H9 (cell line): ENCODE measurements at regions not wholly inside any gene's neighbourhood (a gene's known extent, or its start where the extent isn't known, plus 50 kb on each side); places are given as distances from the start of the nearest gene placed in this dataset.

ENCODE experiments used
- DNase-seq: peaks from one replicate; pipeline ENCODE4 v3.0.0-alpha.2; 2017
- H2AFZ ChIP-seq: one replicate; pipeline ENCODE4 v1.6.1; 2013; ENCODE audit warnings: mild to moderate bottlenecking, low read length, control low read depth, moderate library complexity
- H2AK5ac ChIP-seq: 2 replicates; pipeline ENCODE4 v1.6.1; 2013; ENCODE audit warnings: low read length, control low read depth, mixed read lengths; ENCODE audit not compliant: insufficient read length
- H2BK120ac ChIP-seq: one replicate; pipeline ENCODE4 v1.6.1; 2013; ENCODE audit warnings: low read depth, mild to moderate bottlenecking, low read length, control low read depth, inconsistent platforms; ENCODE audit not compliant: poor library complexity, severe bottlenecking
- H2BK12ac ChIP-seq: 2 replicates; pipeline ENCODE4 v1.6.1; 2013; ENCODE audit warnings: low read length, control low read depth, mixed read lengths, low read depth; ENCODE audit not compliant: insufficient read length
- H2BK15ac ChIP-seq: 2 replicates; pipeline ENCODE4 v1.6.1; 2013; ENCODE audit warnings: low read depth, low read length, control low read depth
- H2BK20ac ChIP-seq: one replicate; pipeline ENCODE4 v1.6.1; 2013; ENCODE audit warnings: low read depth, mild to moderate bottlenecking, low read length, control low read depth, inconsistent platforms; ENCODE audit not compliant: poor library complexity, severe bottlenecking
- H2BK5ac ChIP-seq: 2 replicates; pipeline ENCODE4 v1.6.1; 2013; ENCODE audit warnings: low read length, control low read depth, mixed read lengths; ENCODE audit not compliant: insufficient read length
- H3K14ac ChIP-seq: 2 replicates; pipeline ENCODE4 v1.6.1; 2013; ENCODE audit warnings: low read length, control low read depth; ENCODE audit not compliant: insufficient read depth
- H3K18ac ChIP-seq: 2 replicates; pipeline ENCODE4 v1.6.1; 2013; ENCODE audit warnings: low read depth, mild to moderate bottlenecking, mixed read lengths, low read length, control low read depth; ENCODE audit not compliant: insufficient read length
- H3K23ac ChIP-seq: 2 replicates; pipeline ENCODE4 v1.6.1; 2013; ENCODE audit warnings: low read length, control low read depth, mixed read lengths, low read depth; ENCODE audit not compliant: insufficient read length
- H3K23me2 ChIP-seq: 2 replicates; pipeline ENCODE4 v1.6.1; 2013; ENCODE audit warnings: low read depth, mild to moderate bottlenecking, mixed read lengths, low read length, control low read depth; ENCODE audit not compliant: insufficient read length, poor library complexity, severe bottlenecking
- H3K27ac ChIP-seq: 2 replicates; pipeline ENCODE4 v1.5.1; 2013; ENCODE audit warnings: low read length, control low read depth, mixed read lengths, low read depth; ENCODE audit not compliant: insufficient read length
- H3K27me3 ChIP-seq: 2 replicates; pipeline ENCODE4 v1.6.1; 2013; ENCODE audit warnings: low read length, control low read depth, inconsistent platforms; ENCODE audit not compliant: insufficient read depth
- H3K4ac ChIP-seq: 2 replicates; pipeline ENCODE4 v1.6.1; 2013; ENCODE audit warnings: low read depth, mild to moderate bottlenecking, control low read depth, inconsistent platforms, low read length, moderate library complexity
- H3K4me1 ChIP-seq: 2 replicates; pipeline ENCODE4 v1.6.1; 2013; ENCODE audit warnings: low read length, control low read depth, inconsistent platforms; ENCODE audit not compliant: insufficient read depth
- H3K4me2 ChIP-seq: 2 replicates; pipeline ENCODE4 v1.6.1; 2013; ENCODE audit warnings: low read length, control low read depth, mixed read lengths; ENCODE audit not compliant: insufficient read length, insufficient read depth
- H3K56ac ChIP-seq: 2 replicates; pipeline ENCODE4 v1.6.1; 2013; ENCODE audit warnings: low read depth, mild to moderate bottlenecking, mixed read lengths, low read length, control low read depth; ENCODE audit not compliant: insufficient read length
- H3K79me1 ChIP-seq: 2 replicates; pipeline ENCODE4 v1.6.1; 2013; ENCODE audit warnings: low read depth, mild to moderate bottlenecking, moderate library complexity, low read length, control low read depth, inconsistent platforms; ENCODE audit not compliant: insufficient read depth, poor library complexity, severe bottlenecking
- H3K79me2 ChIP-seq: 2 replicates; pipeline ENCODE4 v1.6.1; 2013; ENCODE audit warnings: low read length, control low read depth, inconsistent platforms; ENCODE audit not compliant: insufficient read depth
- H3K9ac ChIP-seq: 2 replicates; pipeline ENCODE4 v1.6.1; 2013; ENCODE audit warnings: low read length, control low read depth, mixed read lengths; ENCODE audit not compliant: insufficient read length; ENCODE audit errors: extremely low read depth
- H3K9me3 ChIP-seq: one replicate; pipeline ENCODE4 v1.6.1; 2013; ENCODE audit warnings: low read depth, low read length, inconsistent platforms; ENCODE audit not compliant: control insufficient read depth
- H3T11ph ChIP-seq: one replicate; pipeline ENCODE4 v1.6.1; 2013; ENCODE audit warnings: mild to moderate bottlenecking, low read length, control low read depth, inconsistent platforms
- H4K20me1 ChIP-seq: one replicate; pipeline ENCODE4 v1.6.1; 2013; ENCODE audit not compliant: control insufficient read depth, insufficient read length, insufficient read depth
- H4K5ac ChIP-seq: 2 replicates; pipeline ENCODE4 v1.6.1; 2013; ENCODE audit warnings: low read depth, mild to moderate bottlenecking, mixed read lengths, low read length, control low read depth; ENCODE audit not compliant: insufficient read length
- H4K8ac ChIP-seq: replicated peaks from 2 replicates; pipeline ENCODE4 v1.6.1; 2013; ENCODE audit warnings: low read length, control low read depth, mixed read lengths, low read depth; ENCODE audit not compliant: insufficient read length
- H4K91ac ChIP-seq: 2 replicates; pipeline ENCODE4 v1.6.1; 2013; ENCODE audit warnings: low read depth, mild to moderate bottlenecking, moderate library complexity, mixed read lengths, low read length, control low read depth; ENCODE audit not compliant: insufficient read length
- H3K27ac Mint-ChIP-seq, 3 experiments: 2 replicates in 2 of 3; 3 replicates in 1 of 3; pipeline ENCODE4 v1.8.0; 2020 to 2021; ENCODE audit warnings: mixed read lengths in 3 of 3, mild to moderate bottlenecking in 1 of 3, moderate library complexity in 1 of 3
- H3K27me3 Mint-ChIP-seq: 2 replicates; pipeline ENCODE4 v1.8.0; 2021; ENCODE audit warnings: low read depth, mild to moderate bottlenecking, moderate library complexity, mixed read lengths
- H3K36me3 Mint-ChIP-seq, 3 experiments: 2 replicates in 2 of 3; 3 replicates in 1 of 3; pipeline ENCODE4 v1.8.0; 2020 to 2021; ENCODE audit warnings: low read depth in 3 of 3, mixed read lengths in 3 of 3; ENCODE audit not compliant: insufficient read depth in 1 of 3
- H3K4me1 Mint-ChIP-seq, 2 experiments: 2 replicates each; pipeline ENCODE4 v1.8.0; 2020; ENCODE audit warnings: mixed read lengths in 2 of 2
- H3K4me3 Mint-ChIP-seq, 2 experiments: 2 replicates in 1 of 2; 3 replicates in 1 of 2; pipeline ENCODE4 v1.8.0; 2020 to 2021; ENCODE audit warnings: mild to moderate bottlenecking in 2 of 2, mixed read lengths in 2 of 2, moderate library complexity in 1 of 2
- H3K9me3 Mint-ChIP-seq, 2 experiments: 2 replicates in 1 of 2; 3 replicates in 1 of 2; pipeline ENCODE4 v1.8.0; 2020; ENCODE audit warnings: mild to moderate bottlenecking in 2 of 2, mixed read lengths in 2 of 2, moderate library complexity in 1 of 2
- WGBS: extraction: QIAGEN DNeasy Blood & Tissue Kit; methylation state at CpG from one replicate; pipeline ENCODE4 v1.1.7; 2013; ENCODE audit warnings: missing lambda C conversion rate, low lambda C conversion rate, mixed read lengths; ENCODE audit not compliant: insufficient read length; ENCODE audit errors: extremely low coverage; 5-methylcytosine and 5-hydroxymethylcytosine counted together
- TF ChIP-seq, protein P1 (sequence below): fragments of 200-600 bp; sonication (generic); conservative IDR thresholded peaks from 3 replicates; pipeline ENCODE4 v1.8.0; 2021; ENCODE audit warnings: antibody characterized with exemption, mild to moderate bottlenecking

DNA sequence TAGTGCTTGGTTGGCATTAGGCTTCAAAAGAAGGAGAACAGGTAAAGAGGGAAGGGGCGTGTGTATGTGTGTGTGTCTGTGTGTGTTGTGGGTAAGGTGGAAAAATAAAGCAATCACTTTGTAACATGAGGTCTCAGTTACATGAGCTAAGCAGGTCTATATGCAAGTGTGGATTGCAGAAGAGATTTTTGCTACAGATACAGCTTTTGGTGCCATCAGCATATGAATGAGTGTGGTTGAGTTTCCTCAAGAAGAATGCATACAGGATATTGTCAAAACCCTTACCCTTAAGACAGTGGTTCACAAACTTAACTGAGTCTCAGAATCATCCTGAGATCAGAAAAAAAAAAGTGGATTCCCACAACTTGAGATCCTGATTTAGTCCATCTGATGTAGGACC lies 220.5 kb upstream of the HTR2C start:
- H3K56ac ChIP-seq, result no peak overlapping the region
- no peak overlapping the region for H2AFZ ChIP-seq
- H3K27me3 Mint-ChIP-seq, result no peaks in the 10 kb centered on the region
- no peak overlapping the region for H2AK5ac ChIP-seq
- H3K4me3 Mint-ChIP-seq, result 0 out of 5 replicates have a peak overlapping the region, but pooled peaks of 1 of the 2 experiments have one; percentile 15
- no peak overlapping the region for H3K4ac ChIP-seq
- H3K27ac ChIP-seq, result no peak overlapping the region
- no peak overlapping the region for H2BK120ac ChIP-seq
- H4K8ac ChIP-seq, result no peak overlapping the region
- no peaks in the 10 kb centered on the region for H3K23me2 ChIP-seq
- peak overlapping the region; percentile 17 for H3K4me2 ChIP-seq
- no peak overlapping the region for H3K14ac ChIP-seq
- no peak overlapping the region for H2BK5ac ChIP-seq
- peaks cover 4% of the 10 kb centered on the region; the same call in 1 of the 2 replicates for H3K4me1 ChIP-seq
- no peak overlapping the region for H2BK15ac ChIP-seq
- H3K23ac ChIP-seq, result peak overlapping the region; percentile 98
- peaks cover 16 to 17% of the 10 kb centered on the region in 2 experiments for H3K4me1 Mint-ChIP-seq
- no peaks in the 10 kb centered on the region for H3K79me1 ChIP-seq
- no peaks in the 10 kb centered on the region for H3K36me3 Mint-ChIP-seq
- H2BK12ac ChIP-seq, result no peak overlapping the region
- H2BK20ac ChIP-seq, result no peak overlapping the region
- no peak overlapping the region for H4K5ac ChIP-seq
- H3K9ac ChIP-seq, result no peak overlapping the region
- H3K18ac ChIP-seq, result no peak overlapping the region
- no peaks in the 10 kb centered on the region for H3K79me2 ChIP-seq
- H3K27me3 ChIP-seq, result no peaks in the 10 kb centered on the region
- no peaks in the 10 kb centered on the region for H3K9me3 ChIP-seq
- H4K91ac ChIP-seq, result no peak overlapping the region
- H4K20me1 ChIP-seq, result no peaks in the 10 kb centered on the region
- TF ChIP-seq, protein P1, sequence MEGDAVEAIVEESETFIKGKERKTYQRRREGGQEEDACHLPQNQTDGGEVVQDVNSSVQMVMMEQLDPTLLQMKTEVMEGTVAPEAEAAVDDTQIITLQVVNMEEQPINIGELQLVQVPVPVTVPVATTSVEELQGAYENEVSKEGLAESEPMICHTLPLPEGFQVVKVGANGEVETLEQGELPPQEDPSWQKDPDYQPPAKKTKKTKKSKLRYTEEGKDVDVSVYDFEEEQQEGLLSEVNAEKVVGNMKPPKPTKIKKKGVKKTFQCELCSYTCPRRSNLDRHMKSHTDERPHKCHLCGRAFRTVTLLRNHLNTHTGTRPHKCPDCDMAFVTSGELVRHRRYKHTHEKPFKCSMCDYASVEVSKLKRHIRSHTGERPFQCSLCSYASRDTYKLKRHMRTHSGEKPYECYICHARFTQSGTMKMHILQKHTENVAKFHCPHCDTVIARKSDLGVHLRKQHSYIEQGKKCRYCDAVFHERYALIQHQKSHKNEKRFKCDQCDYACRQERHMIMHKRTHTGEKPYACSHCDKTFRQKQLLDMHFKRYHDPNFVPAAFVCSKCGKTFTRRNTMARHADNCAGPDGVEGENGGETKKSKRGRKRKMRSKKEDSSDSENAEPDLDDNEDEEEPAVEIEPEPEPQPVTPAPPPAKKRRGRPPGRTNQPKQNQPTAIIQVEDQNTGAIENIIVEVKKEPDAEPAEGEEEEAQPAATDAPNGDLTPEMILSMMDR, result no peak
- no peak for DNase-seq
- peak overlapping the region in 2 of 3 experiments; percentile 0 to 2; a peak in 2 of 7 replicates for H3K27ac Mint-ChIP-seq
- H3K9me3 Mint-ChIP-seq, result no peaks in the 10 kb centered on the region
- WGBS, result no CpG with 5 or more reads among the region's 1 CpG
- no peak overlapping the region for H3T11ph ChIP-seq
